Activated CD4-positive, alpha-beta T cell treated with anti-CD3 and anti-CD28 coated beads, Interleukin-2, amount 10 ng/mL, durations not matched to agents 7 days and 5 days (primary cell): ENCODE measurements at regions not wholly inside any gene's neighbourhood (a gene's known extent, or its start where the extent isn't known, plus 50 kb on each side); places are given as distances from the start of the nearest gene placed in this dataset.
"Not testable (repeated sequence)": the region's sequence is repeated elsewhere in the genome, so short reads cannot be mapped to it uniquely, and the experiment has no call there.

ENCODE experiments used
- CTCF ChIA-PET: fragments of 350-600 bp; sonication (Branson Sonifier 250); formaldehyde crosslinking; loops from one replicate; lab custom pipeline; 2021; ENCODE audit warnings: antibody characterized with exemption; lab: Charles Lee
- POLR2A ChIA-PET: fragments of 350-600 bp; sonication (Branson Sonifier 250); formaldehyde crosslinking; loops from one replicate; lab custom pipeline; 2021; ENCODE audit warnings: antibody characterized with exemption; lab: Charles Lee
- DNase-seq: peaks from one replicate; pipeline ENCODE4 v3.0.0-alpha.2; 2020
- H3K27ac Mint-ChIP-seq: one replicate; pipeline ENCODE4 v1.8.0; 2021; ENCODE audit warnings: mild to moderate bottlenecking, moderate library complexity, mixed read lengths
- H3K27me3 Mint-ChIP-seq: one replicate; pipeline ENCODE4 v1.8.0; 2021; ENCODE audit warnings: mixed read lengths
- H3K36me3 Mint-ChIP-seq: one replicate; pipeline ENCODE4 v1.8.0; 2021; ENCODE audit warnings: low read depth, mixed read lengths
- H3K4me1 Mint-ChIP-seq: one replicate; pipeline ENCODE4 v1.8.0; 2021; ENCODE audit warnings: mixed read lengths
- H3K4me3 Mint-ChIP-seq: one replicate; pipeline ENCODE4 v1.8.0; 2021; ENCODE audit warnings: mild to moderate bottlenecking, moderate library complexity, mixed read lengths
- H3K9me3 Mint-ChIP-seq: one replicate; pipeline ENCODE4 v1.8.0; 2021; ENCODE audit warnings: mixed read lengths

DNA sequence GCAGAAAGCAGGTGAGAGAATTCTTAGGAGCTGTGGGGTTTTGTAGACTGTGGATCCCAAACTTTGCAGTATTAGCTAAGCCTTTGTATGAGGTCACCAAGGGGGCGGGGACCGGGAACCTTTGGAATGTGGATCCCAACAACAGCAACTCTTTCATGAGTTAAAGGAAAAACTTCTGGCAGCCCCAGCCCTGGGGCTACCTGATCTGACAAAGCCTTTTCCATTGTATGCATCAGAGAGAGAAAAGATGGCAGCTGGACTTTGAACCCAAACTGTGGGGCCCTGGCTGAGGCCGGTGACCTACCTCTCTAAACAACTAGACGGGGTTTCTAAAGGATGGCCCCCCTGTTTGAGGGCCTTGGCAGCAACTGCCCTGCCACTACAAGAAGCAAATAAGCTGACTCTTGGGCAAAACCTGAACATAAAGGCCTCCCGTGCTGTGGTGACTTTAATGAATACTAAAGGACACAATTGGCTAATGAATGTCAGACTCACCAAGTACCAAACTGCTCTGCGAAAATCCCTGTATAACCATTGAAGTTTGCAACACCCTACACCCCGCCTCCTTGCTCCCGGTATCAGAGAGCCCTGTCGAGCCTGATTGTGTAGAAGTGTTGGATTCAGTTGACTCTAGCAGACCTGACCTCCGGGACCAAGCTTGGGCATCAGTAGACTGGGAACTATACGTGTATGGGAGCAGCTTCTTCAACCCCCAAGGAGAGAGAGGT is 146.9 kb upstream of the OSBPL11 start:
- H3K4me3 Mint-ChIP-seq, H3K9me3 Mint-ChIP-seq, H3K36me3 Mint-ChIP-seq, H3K27ac Mint-ChIP-seq, H3K27me3 Mint-ChIP-seq, POLR2A ChIA-PET, DNase-seq, H3K4me1 Mint-ChIP-seq: not testable (repeated sequence)
- CTCF ChIA-PET, result interaction anchor here (0.6 kb wide), 1 partner anchor 501 kb away, joined by 3 read pairs; no protein-coding TSS in a partner anchor

GRCh38 chr3:125742845-125743244 is 147.5 kb upstream of the OSBPL11 start:
- H3K27me3 Mint-ChIP-seq, H3K9me3 Mint-ChIP-seq, H3K36me3 Mint-ChIP-seq, H3K27ac Mint-ChIP-seq, H3K4me3 Mint-ChIP-seq, POLR2A ChIA-PET, H3K4me1 Mint-ChIP-seq: not testable (repeated sequence)
- DNase-seq, result peak; percentile 18
- CTCF ChIA-PET, result interaction anchor here (0.6 kb wide), 1 partner anchor 500 kb away, joined by 3 read pairs; no protein-coding TSS in a partner anchor

- H3K27me3 Mint-ChIP-seq, POLR2A ChIA-PET, H3K4me3 Mint-ChIP-seq, DNase-seq, H3K27ac Mint-ChIP-seq, H3K4me1 Mint-ChIP-seq, CTCF ChIA-PET, H3K9me3 Mint-ChIP-seq, H3K36me3 Mint-ChIP-seq: not testable (repeated sequence)
These were observed 161.8 kb upstream of the OSBPL11 start for GRCh38 chr3:125757050-125757449.

DNA sequence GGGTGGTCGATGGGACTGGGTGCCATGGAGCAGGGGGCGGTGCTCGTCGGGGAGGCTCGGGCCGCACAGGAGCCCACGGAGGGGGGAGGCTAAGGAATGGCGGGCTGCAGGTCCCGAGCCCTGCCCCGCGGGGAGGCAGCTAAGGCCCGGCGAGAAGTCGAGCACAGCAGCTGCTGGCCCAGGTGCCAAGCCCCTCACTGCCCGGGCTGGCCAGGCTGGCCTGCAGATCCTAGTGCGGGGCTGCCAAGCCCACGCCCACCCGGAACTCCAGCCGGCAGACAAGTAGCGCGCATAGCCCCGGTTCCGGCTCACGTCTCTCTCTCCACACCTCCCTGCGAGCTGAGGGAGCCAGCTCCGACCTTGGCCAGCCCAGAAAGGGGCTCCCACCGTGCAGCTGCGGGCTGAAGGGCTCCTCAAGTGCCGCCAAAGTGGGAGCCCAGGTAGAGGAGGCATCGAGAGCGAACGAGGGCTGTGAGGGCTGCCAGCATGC is 163.4 kb upstream of the OSBPL11 start:
- H3K4me1 Mint-ChIP-seq, H3K27ac Mint-ChIP-seq, H3K36me3 Mint-ChIP-seq, H3K9me3 Mint-ChIP-seq, H3K27me3 Mint-ChIP-seq, POLR2A ChIA-PET, DNase-seq, CTCF ChIA-PET, H3K4me3 Mint-ChIP-seq: not testable (repeated sequence)

- H3K27ac Mint-ChIP-seq, H3K4me3 Mint-ChIP-seq: not testable (repeated sequence)
- peaks cover 25% of the 10 kb centered on the region for H3K27me3 Mint-ChIP-seq
These were observed 167.3 kb upstream of the OSBPL11 start for GRCh38 chr3:125762601-125763000.

DNA sequence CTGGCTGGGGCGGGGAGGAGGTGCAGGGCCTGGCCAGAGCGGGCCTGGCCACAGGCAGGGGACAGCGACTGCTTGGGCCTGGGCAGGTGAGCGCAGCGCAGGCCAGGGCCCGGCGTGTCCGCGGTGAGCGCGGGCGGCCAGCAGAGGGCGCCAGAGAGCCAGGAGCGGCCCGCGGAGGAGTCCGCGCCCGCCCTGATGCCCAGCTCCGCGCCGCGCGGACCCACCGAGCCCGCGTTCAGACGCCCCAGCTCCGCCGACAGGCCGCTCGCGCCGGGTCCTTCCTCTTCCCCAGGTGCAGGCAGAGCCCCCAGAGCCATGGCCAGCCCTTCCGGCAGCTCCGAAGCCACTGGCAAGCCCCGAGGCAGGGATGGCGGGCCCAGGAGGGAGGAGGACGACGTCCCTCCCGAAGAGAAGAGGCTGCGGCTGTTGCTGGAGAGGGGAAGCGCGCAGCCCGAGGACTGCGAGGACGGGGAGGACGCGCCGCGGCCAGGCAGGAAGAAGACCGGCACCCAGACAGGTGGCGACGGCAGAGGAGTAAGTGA is 171.1 kb upstream of the OSBPL11 start:
- POLR2A ChIA-PET, H3K9me3 Mint-ChIP-seq, H3K4me1 Mint-ChIP-seq, H3K36me3 Mint-ChIP-seq, H3K27ac Mint-ChIP-seq: not testable (repeated sequence)
- H3K27me3 Mint-ChIP-seq, result peaks cover 29% of the 10 kb centered on the region
- H3K4me3 Mint-ChIP-seq, result peak overlapping the region; percentile 63
- CTCF ChIA-PET, result interaction anchor here (0.7 kb wide), 1 partner anchor 166 kb away, joined by 3 read pairs; no protein-coding TSS in a partner anchor
- DNase-seq, result peak; percentile 59

More at GRCh38 chr3:125762601-125763000, 167.3 kb upstream of the OSBPL11 start:
- POLR2A ChIA-PET, CTCF ChIA-PET, H3K9me3 Mint-ChIP-seq, DNase-seq, H3K36me3 Mint-ChIP-seq, H3K4me1 Mint-ChIP-seq: not testable (repeated sequence)

DNA sequence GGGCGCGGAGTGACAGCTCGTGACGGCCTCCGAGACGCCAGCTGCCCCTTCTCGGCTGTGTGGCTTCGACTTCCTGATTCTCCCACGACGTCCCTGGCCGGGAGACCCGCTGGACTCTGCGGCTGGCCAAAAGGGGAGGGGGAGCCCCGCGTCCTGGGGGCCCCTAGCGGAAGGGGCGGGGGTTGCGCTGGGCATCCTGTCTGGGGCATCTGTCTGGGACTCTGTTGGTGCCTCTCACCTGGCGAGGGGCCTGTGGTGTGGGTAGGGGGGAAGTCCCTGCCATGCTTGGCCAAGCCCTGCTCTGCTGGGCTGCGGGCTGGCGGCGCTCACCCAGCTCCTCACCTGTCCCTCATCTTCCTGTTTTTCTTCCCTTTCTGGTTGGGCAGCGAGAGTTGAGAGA is 171.6 kb upstream of the OSBPL11 start:
- DNase-seq, H3K36me3 Mint-ChIP-seq, POLR2A ChIA-PET, H3K9me3 Mint-ChIP-seq, H3K4me1 Mint-ChIP-seq: not testable (repeated sequence)
- Mint-ChIP-seq H3K4me3 (peak overlapping the region; percentile 62), H3K27ac (peak overlapping the region; percentile 5), H3K27me3 (peaks cover 27% of the 10 kb centered on the region)
- CTCF ChIA-PET, result interaction anchor here (0.7 kb wide), 1 partner anchor 166 kb away, joined by 3 read pairs; no protein-coding TSS in a partner anchor

DNA sequence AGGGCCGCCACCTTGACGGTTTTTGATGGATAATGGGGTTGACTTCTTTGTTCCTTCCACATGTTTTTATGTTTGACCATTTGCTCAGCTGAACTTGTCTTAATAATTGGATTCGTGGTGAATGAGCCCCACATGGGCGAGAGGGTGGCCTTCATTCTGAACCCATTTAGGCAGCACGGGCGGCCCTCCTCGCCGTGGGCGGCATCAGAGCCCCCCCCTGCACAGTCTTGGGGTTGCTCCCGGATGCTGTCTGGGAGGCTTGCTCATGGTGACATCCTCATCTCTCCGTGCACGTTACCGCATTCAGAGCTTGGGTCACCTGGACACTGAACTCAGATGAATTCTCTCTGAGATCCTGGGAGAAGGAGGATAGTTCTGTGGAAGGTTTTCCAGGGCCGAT is 172.3 kb upstream of the OSBPL11 start:
- H3K27me3 Mint-ChIP-seq, result peaks cover 24% of the 10 kb centered on the region
- ChIA-PET CTCF (no interaction called here), POLR2A (no interaction called here)
- DNase-seq, result no peak
- no peaks in the 10 kb centered on the region for H3K36me3 Mint-ChIP-seq
- H3K27ac Mint-ChIP-seq, result no peak overlapping the region
- H3K4me3 Mint-ChIP-seq, result peak overlapping the region; percentile 62
- H3K9me3 Mint-ChIP-seq, result no peaks in the 10 kb centered on the region
- peaks cover 4% of the 10 kb centered on the region for H3K4me1 Mint-ChIP-seq

GRCh38 chr3:125768821-125769220 is 173.5 kb upstream of the OSBPL11 start:
- H3K27ac Mint-ChIP-seq, H3K36me3 Mint-ChIP-seq, H3K4me1 Mint-ChIP-seq, POLR2A ChIA-PET, CTCF ChIA-PET, DNase-seq, H3K9me3 Mint-ChIP-seq, H3K4me3 Mint-ChIP-seq: not testable (repeated sequence)
- H3K27me3 Mint-ChIP-seq, result peaks cover 22% of the 10 kb centered on the region

DNA sequence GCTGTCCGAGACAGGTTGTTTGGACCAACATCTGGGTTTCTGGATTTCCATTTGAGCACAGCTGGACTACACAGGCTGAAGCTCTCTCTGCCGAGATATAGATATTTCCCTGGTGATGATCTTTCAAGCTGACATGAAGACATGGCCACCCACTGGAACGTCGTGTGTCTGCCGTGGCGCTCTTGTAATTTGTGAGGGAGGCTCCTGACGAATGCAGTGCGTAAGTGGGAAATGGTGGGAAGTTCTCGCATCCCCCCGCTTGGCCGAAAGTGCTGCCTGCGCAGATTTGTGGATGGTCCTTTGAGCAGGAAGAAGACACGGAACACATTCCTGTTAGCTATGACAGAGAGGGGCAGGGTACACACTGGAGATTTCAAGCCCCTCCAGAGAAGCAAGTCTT is 176.2 kb upstream of the OSBPL11 start:
- H3K36me3 Mint-ChIP-seq, H3K4me3 Mint-ChIP-seq, CTCF ChIA-PET, DNase-seq, H3K27ac Mint-ChIP-seq, H3K4me1 Mint-ChIP-seq, H3K9me3 Mint-ChIP-seq, POLR2A ChIA-PET: not testable (repeated sequence)
- peaks cover 10% of the 10 kb centered on the region for H3K27me3 Mint-ChIP-seq

DNA sequence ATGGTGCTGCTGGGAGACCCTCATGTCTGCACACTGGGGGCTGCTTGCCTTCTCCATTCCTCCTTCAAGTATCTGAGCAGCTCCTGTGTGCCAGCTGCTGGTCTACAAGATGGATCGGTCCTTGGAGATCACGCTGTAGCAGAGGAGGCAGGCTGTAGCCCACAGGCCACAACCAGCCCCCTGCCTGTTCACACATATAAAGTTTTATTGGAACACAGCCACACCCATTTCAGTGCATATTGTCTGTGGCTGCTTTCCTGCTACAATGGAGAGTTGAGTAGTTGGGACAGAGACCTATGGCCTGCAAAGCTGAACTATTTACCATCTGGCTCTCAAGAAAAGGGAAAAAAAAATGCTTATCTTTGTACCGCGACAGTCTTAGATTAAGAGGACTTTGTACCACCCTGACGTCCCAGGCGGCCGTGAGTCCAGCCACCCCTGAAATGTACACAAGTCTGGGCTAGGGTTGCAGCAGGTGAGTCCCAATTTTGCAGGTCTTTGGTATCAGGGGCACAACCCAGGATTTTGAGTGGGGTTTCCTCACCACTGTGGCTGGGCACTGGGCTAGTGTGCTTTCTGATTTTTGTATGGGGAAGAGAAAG is 179.2 kb upstream of the OSBPL11 start:
- H3K27ac Mint-ChIP-seq, POLR2A ChIA-PET, H3K27me3 Mint-ChIP-seq, H3K36me3 Mint-ChIP-seq, H3K9me3 Mint-ChIP-seq, H3K4me3 Mint-ChIP-seq, DNase-seq, CTCF ChIA-PET, H3K4me1 Mint-ChIP-seq: not testable (repeated sequence)

DNA sequence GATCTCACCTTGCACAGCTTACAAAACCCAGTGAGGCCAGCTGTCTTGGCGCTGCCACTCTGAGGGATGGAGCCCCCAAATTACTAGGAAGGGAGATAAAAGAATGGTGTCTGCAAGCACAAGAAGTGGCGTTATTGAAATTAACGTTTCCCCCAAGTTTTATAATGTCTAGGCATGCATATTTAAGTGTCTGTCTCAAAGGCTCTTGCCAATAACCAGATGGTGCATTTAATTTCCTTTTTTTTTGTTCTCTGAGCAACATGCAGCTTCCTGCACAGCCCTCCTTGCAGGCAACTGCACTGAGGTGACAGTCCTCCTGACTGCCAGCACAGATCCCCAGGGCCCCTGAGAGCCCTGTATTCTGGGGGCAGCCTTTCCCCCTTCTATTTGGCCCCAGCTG is 179.8 kb upstream of the OSBPL11 start:
- H3K9me3 Mint-ChIP-seq, CTCF ChIA-PET, DNase-seq, H3K4me3 Mint-ChIP-seq, H3K4me1 Mint-ChIP-seq, H3K27ac Mint-ChIP-seq, H3K36me3 Mint-ChIP-seq, POLR2A ChIA-PET, H3K27me3 Mint-ChIP-seq: not testable (repeated sequence)

- DNase-seq, H3K9me3 Mint-ChIP-seq, H3K4me1 Mint-ChIP-seq, CTCF ChIA-PET, H3K27ac Mint-ChIP-seq, POLR2A ChIA-PET, H3K27me3 Mint-ChIP-seq, H3K4me3 Mint-ChIP-seq, H3K36me3 Mint-ChIP-seq: not testable (repeated sequence)
These were observed 180.5 kb upstream of the OSBPL11 start for GRCh38 chr3:125775606-125776294.
